A204.1 (cell line): ENCODE measurements at regions not wholly inside any gene's neighbourhood (a gene's known extent, or its start where the extent isn't known, plus 50 kb on each side); places are given as distances from the start of the nearest gene placed in this dataset.
"Not testable (repeated sequence)": the region's sequence is repeated elsewhere in the genome, so short reads cannot be mapped to it uniquely, and the experiment has no call there.

Experiments used
- FAIRE-seq: peaks from 2 replicates; lab custom pipeline; 2012; peaks lifted over from hg19 to GRCh38; lab: Jason Lieb, UNC

DNA sequence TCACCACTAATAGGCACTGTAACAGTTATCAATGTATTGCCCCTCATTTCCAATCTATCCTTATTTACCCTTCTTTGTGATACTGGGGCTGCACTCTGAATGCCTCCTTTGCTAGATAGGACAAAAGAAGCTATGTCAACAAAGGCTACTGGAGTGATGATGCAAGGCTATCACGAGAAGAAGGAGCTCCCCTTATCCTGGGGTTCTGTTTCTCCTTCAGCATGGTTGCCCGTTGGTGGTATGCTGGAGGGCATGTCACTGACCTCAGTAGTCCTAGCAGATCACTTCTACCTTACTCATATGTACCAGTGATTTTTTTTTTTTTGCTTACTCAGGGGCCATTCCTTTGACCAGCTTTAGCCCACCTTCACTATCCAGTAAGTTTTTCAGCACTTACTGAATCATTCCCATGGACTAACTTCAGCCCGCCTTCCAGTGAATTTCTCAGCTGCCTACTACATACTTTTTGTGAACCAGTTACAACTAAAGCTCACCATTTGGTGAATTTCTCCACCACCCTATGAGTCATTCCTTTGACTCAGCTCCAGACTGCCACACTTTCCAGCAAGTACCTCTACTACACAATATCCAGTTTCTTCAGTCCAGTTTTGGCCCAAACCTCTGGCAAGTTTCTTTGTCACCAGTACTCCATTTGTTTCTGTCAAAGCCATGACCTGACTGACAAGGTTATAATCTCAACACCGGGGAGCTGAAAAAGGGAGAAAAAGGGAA lies 944.5 kb downstream of the KCNT2 start:
- no peak for FAIRE-seq

DNA sequence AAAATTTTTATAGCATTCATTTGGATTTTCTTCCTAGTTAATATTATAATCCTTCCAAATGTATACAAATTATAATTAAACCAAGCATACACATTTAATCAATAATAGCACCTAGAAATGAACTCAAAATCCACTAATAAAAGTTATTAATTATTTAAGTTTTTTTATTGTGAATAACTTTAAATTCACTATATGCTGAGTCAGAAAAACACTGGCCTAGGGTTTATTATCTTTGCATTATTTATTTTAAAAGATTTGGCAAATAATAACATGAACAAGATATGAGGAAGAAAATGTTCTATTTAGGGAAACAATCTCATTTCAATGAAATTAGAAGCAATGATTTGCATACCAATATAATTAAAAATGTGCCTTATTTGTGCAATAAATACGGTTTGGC lies 951.5 kb downstream of the KCNT2 start:
- FAIRE-seq = peak; percentile 58

DNA sequence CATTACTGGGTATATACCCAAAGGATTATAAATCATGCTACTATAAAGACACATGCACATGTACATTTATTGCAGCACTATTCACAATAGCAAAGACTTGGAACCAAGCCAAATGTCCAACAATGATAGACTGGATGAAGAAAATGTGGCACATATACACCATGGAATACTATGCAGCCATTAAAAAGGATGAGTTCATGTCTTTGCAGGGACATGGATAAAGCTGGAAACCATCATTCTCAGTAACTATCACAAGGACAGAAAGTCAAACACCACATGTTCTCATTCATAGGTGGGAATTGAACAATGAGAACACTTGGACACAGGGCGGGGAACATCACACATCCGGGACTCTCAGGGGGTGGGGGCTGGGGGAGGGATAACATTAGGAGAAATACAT lies 959.4 kb downstream of the KCNT2 start:
- not testable (repeated sequence) for FAIRE-seq

DNA sequence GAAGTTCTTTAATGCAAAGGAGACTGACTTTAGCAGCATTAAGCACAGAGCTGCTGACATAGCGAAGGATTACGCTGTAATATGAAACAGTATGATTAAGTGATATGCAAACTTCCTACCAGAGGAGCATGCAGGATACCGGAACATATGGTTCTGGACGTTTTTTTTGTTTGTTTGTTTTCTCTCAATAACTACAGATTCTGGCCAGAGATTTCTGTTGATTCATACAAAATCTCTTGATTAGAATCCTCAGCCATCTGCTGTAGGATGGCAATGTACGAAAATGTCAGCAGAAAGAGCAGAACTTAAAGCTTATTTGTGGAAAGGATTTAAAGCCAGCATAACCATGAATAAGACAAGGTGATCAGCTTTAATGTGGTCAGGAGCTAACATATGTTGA lies 970.7 kb downstream of the KCNT2 start:
- no peak for FAIRE-seq

DNA sequence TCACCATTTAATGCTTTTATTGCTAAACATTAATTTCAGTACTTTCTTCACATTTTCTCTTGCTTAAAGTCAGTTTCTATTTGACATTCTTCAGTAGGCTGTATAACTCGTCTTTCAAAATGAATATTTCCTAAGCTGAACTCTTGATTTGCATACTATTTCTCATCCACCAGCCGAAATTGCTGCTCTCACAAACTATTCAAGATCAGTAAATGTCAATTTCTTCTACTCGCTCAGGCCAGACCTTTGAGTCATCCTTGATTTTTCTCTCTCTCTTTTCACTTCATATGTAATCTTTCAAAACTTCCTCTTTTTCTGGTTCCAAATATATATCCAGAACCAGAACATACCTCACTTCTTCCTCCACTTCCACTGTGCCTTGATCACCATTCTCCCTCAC lies 990.0 kb downstream of the KCNT2 start:
- no peak for FAIRE-seq

DNA sequence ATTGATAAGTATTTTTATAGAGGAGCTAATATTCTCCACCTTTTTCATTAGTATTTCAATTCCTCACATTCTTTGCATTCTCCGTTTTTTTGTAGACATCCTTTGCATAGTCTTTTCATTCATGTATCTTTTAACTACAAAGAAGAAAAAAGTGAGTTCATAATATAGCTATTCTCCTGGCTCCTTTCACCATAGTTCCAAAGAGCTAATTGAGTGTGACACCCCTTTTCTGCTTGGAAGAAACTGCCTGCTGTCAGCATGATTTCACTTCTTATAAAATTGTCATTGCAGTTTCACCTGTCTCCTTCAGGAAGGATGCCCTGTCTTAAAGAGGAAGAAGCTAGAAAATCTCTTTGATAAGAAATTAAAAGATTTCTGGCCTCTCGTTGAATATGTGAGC lies 991.1 kb downstream of the KCNT2 start:
- FAIRE-seq = no peak

DNA sequence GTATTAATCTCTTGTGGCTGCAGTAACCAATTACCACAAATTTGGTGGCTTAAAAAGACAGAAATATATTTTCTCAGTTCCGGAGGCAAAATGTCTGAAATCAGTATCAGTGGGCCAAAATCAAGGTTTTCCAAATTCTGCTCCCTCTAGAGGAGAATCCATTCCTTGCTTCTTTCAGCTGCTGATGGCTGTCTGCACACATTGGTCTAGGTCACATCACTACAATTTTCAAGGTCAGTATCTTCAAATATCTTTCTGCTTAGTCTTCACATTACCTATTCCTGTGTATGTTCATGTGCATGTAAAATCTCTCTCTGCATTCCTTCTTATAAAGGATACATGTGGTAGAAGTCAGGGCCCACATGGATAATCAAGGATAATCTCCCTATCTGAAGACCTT lies 999.4 kb downstream of the KCNT2 start:
- no peak for FAIRE-seq

DNA sequence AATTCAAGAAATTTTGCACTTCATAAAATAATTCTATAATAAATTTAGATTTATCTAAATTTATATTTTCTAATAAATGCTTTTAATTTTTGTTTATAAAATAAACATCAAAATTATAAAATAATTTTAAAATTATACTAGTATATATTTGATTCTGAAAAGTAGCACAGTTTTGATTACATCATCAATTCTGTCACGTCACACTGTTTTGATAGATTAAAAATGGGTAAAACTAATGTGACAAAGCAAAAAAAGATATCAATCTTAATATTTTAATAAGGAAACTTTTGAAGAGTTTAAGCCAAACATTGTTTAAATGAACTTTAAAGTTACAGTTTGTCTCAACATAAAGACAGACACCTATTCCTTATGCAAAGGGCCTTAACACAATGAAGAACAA lies 1001.8 kb downstream of the KCNT2 start:
- peak; percentile 94 for FAIRE-seq

DNA sequence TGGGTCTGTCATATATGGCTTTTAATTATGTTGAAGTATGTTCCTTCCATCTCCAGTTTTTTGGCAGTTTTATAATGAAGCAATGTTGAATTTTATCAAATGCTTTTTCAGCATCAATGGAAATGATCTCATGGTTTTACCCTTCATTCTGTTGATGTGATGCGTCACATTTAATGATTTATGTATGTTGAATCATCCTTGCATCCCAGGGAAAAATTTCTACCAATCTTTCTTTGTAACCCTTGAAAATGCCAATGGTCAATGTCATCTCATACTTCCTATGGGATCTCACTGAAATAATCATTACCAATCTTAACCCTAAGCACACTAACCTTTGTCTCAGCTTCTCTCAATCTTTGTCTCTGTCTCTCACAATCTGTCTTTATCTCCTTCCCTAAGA lies 1004.0 kb downstream of the KCNT2 start:
- no peak for FAIRE-seq

DNA sequence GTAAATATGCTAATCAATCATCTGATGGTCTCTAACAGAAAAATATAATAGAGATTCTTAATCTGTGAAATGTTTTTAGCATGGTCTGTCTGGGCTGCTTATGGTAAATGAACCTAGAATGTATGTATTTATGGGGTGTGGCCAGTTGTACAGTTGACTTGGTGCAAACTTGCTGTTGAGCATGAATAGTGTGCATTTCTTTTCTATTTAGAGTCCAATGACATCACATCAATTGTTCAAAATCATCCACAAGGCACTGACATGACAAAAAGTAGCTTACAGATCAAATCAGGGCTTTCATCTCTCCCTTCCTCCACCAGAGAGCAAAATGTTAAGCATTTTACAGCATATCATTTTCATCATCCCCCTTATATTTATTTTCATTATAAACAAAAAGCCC lies 1010.3 kb downstream of the KCNT2 start:
- no peak for FAIRE-seq

DNA sequence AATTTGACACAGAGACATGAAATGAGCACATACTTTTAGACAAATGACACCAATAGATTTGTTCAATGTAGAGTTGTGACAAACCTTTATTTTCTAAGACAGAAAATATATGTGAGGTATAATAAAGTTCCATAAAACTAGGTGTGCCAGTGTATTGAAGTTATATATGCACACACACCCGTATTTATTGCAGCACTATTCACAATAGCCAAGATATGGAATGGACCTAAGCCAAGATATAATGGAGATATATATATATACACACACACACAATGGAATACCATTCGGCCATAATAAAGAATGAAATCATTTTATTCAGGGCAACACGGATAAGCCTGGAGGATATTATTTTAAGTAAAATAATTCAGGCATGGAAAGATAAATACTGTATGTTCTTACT lies 1013.5 kb downstream of the KCNT2 start:
- no peak for FAIRE-seq

DNA sequence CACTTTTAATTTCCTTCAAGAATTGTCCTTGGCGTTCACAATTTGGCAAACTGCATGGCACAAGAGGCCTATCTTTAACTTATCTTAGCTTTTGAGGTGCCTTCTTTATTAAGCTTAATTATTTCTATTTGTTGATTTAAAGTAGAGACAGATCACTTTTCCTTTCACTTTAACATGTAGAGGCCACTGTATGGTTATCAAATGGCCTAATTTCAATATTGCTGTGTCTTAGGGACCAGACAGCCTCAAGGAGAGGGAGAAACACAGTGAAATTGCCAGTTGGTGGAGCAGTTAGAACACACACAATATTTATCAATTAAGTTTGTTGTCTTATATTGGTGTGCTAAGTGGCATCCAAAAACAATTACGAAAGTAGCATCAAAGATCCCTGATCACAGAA lies 1013.9 kb downstream of the KCNT2 start:
- no peak for FAIRE-seq

DNA sequence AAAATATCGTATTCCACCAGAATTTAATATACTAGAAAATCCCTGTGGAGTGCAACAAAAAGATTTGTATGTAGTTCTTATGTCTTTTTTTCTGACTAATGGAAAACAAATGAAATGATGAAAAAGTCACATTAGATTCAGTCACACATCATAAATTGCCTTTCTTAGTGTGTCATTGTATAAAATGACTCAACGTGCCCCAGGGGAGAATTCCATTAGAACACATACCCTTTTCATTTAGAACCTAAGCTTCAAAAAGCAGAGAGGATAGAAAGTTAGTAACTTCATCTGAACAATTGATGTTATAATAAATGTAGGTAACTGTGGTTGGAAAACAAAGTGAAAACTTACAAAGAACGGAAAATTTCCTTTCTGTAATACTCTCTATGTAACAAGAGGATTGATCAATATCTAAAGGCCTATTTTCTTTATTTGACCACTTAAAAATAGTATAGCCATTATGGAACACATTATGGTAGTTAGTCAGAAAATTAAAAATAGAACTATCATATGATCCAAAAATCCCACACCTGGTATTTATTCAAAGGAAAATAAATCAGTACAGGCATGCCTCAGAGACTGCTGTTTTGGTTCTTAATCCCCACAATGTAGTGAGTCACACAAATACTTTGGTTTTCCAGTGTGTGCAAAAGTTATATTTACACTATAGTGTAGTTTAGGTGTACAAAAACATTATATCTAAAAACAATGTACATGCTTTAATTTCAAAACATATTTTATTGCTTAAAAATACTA lies 1016.1 kb downstream of the KCNT2 start:
- no peak for FAIRE-seq

DNA sequence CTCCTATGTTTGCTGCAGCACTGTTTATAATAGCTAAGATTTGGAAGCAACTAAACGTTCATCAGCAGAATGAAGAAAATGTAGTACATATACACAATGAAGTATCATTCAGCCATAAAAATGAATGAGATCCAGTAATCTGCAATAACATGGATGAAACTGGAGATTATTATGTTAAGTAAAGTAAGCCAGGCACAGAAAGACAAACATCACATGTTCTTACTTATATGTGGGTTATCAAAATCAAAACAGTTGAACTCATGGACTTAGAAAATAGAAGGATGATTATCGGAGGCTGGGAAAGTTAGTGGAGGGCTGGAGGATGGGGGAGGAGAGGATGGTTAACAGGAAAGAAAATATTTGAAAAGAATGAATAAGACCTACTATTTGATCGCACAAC lies 1017.6 kb downstream of the KCNT2 start:
- FAIRE-seq = no peak

DNA sequence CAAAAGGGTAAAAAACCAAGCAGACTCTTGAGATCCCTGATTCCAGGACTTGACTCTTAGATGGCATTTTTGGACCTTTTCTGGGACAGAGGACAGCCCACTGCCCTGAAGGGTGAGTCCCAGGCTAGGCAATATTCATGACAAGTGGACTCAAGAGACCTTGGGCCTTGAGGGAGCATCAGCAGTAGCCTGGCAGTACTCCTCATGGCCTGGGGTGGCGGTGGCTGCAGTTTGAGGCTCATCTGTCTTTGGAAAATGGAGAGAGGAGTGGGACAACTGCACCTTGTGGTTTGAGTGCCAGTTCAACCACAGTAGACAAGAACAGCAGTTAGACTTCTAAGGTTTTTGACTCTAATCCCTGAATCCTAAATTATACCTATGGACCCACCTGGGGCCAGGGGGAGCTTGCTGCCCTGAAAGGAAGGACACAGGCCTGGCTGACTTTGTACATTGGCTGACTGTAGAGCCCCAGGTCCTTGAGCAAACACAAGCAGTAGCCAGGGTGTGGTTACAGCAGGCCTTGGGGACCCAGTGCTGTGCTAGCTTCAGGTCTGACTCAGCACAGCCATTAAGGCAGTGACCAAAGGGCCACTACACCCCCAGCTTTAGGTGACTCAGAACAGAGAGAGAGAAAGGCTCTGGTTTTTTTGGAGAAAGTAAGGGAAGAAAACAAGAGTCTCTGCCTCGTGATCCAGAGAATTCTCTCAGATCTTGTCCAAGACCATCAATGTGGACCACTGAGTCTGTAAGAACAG lies 1023.2 kb downstream of the KCNT2 start:
- FAIRE-seq = no peak

DNA sequence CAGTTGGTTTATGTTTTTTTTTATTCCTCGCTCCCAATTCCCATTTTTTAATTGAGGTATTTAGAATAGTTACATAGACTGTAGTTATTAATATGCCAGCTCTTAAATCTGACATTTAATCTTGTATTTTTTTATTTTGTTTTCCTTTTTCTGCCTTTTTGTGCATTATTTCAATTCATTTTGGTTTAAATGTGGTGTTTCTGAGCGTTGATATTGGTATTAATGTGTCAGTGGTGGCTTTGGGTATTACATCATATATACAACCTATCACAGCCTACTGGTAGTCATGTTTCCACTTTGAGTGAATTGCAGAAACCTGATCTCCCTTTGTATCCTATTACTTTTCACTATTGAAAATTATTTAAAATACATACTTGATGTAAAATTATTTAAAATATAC lies 1027.3 kb downstream of the KCNT2 start:
- FAIRE-seq = no peak

DNA sequence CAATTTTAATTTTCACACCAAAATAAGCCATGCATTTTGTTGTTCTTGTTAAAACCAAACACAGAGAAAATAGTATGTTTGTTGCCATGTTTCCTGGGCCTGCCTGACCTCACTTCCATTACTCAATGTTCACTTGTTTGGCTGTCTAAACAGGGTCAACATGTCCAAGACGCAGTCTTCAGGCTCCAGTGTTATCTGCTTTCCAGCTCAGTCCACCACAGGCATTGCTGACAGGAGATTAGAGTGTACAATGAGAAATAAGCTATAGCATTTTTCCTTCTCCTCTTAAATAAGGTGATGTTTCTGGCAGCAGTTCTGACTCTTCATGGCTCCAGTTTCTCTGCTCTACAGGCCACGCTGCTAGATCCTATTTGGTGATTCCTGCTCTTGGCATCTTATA lies 1030.5 kb downstream of the KCNT2 start:
- FAIRE-seq = no peak

DNA sequence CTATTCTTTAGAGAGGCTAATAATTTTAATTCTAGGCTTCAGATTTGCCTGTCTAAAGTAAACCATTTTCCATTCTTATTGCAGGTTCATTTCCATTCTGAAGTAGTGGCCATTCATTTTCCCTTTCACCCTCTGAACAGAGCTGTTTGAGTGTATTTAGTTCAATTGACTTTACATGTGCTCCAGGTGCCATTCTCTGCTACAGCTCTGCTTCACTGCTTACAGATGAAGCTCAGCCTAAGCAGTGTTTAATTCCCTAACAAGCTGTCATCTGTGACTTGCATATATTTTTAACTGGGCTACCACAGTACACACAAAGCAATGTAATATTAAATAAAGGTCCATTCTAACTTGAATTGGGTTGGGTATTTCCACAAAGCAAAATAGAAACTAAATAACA lies 1031.6 kb downstream of the KCNT2 start:
- FAIRE-seq = no peak

DNA sequence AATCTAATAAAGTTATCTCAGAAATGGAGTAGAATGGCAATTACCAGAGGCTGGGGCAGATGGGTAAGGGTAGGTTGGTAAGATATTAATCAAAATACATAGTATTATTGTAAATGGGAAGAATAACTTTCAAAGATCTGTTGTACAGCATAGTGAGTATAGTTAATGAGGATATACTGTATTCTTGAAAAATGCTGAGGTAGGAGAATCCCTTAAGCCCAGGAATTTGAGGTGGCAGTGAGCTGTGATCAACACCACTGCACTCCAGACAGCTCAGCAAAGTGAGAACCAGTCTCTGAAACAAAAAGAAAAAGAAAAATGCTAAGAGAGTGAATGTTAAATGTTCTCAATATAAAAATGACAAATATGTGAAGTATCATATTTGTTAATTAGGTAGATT lies 1033.7 kb downstream of the KCNT2 start:
- no peak for FAIRE-seq

DNA sequence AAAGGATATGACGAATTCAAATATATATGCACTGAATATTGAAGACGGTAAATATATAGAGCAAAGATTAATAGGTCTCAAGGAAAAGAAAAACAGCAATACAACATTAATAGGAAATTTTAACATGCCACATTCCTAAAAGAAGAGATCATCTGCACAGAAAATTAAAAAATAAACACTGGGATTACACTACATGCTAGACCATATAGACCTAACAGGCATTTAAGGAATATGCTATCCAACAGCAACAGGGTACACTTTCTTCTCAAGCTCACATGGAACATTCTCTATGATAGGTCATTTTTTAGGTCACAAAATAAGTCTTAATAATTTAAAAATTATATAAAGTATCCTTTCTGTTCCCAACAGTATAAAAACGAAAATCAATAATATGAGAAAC lies 1038.3 kb downstream of the KCNT2 start:
- FAIRE-seq = no peak

DNA sequence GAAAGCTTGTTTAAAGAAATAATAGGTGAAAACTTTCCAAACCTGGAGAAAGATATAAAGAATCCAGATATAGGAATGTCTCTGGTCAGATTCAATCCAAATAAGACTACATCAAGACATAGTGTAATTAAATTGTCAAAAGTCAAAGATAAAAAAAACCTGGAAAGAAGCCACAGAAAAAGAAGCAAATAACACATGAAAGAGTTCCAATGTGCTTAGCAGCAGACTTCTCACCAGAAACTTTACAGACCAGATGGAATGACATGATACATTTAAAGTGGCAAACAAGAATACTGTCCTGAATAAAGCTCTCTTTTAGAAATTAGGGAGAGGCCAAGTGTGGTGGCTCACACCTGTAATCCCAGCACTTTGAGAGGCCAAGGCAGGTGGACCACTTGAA lies 1039.9 kb downstream of the KCNT2 start:
- no peak for FAIRE-seq

DNA sequence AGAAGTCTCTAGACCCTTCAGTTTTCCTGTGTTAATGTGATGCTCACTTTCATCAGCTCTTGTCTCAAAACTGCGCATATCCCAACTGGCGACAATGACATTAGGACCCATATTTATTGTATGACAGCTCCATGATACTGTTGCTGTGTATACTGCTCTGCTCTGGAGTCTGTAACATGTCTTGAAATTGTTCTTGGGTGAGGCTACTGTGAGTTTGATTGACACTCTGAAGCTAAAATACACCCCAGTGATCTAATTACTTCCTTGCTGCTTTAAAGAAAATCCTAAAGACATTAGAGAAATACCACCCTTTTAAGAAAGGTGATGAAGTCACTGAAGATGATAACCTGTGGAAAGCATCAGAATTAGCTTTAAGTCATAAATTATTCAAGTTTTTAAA lies 1046.2 kb downstream of the KCNT2 start:
- no peak for FAIRE-seq

DNA sequence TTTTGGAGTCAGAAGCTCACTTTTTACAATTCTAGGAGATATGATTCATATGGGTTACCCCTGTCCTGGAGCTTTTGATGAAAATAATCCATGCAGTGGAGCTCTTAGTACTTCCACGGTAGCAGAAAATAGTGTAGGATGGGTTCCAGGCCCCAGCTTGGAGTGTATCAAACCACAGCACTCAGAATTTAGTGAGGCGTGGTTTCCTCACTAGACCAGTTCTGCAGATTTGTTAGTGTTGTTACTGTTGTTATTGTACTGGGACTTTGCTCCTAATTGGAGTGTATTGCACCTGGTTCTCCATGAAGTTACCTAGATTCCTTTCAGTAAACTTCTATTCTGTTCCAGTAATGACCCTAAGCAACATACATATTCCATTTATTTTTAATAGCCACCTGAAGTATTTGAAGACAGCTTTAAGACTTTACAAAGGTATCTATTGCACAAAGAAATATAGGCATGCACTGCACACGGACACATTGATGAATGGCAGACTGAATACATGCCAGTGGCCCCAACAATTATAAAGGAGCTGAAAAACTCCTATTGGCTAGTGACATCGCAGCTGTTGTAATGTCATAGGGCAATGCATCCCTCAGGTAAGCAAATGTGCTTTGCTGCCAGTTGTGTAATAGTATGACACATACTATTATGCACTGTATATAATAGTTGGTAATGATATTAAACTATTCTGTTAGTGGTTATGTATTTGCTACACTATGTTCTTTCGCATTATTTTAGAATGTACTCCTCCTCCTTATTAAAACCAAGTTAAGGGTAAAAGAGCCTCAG lies 1058.0 kb downstream of the KCNT2 start:
- no peak for FAIRE-seq
